OCI-LY3 (cell line): ENCODE measurements at regions not wholly inside any gene's neighbourhood (a gene's known extent, or its start where the extent isn't known, plus 50 kb on each side); places are given as distances from the start of the nearest gene placed in this dataset.

ENCODE experiments used
- H2AFZ ChIP-seq: fragments of 200-600, 300-600 bp; shearing (Covaris generic); 2 replicates; pipeline ENCODE4 v1.6.0; 2014; ENCODE audit warnings: antibody characterized with exemption, low read depth, low read length
- H3K27ac ChIP-seq: fragments of 200-600, 300-600 bp; sonication (generic); 2 replicates; pipeline ENCODE4 v1.5.1; 2014; ENCODE audit warnings: mild to moderate bottlenecking, low read length, moderate library complexity, mixed read lengths
- H3K27me3 ChIP-seq: fragments of 200-600, 300-600 bp; sonication (generic); 2 replicates; pipeline ENCODE4 v1.6.1; 2014; ENCODE audit warnings: low read depth, low read length, mixed read lengths
- H3K36me3 ChIP-seq: fragments of 200-600, 300-600 bp; sonication (generic); replicated peaks from 2 replicates; pipeline ENCODE3; 2014; ENCODE audit warnings: low read depth, low read length, mixed read lengths
- H3K4me1 ChIP-seq: fragments of 300-600, 200-600 bp; sonication (generic); 2 replicates; pipeline ENCODE4 v1.6.1; 2014; ENCODE audit warnings: low read length, mixed read lengths
- H3K4me2 ChIP-seq: fragments of 200-600, 300-600 bp; sonication (generic); 2 replicates; pipeline ENCODE4 v1.6.1; 2014; ENCODE audit warnings: low read length, mixed read lengths
- H3K4me3 ChIP-seq: fragments of 300-600, 200-600 bp; sonication (generic); 2 replicates; pipeline ENCODE4 v1.5.1; 2014; ENCODE audit warnings: antibody characterized with exemption, mild to moderate bottlenecking, low read length, moderate library complexity
- H3K79me2 ChIP-seq: fragments of 300-600, 200-600 bp; shearing (Covaris generic); 2 replicates; pipeline ENCODE4 v1.6.1; 2014; ENCODE audit warnings: mild to moderate bottlenecking, low read length, mixed read lengths
- H3K9ac ChIP-seq: fragments of 300-600, 200-600 bp; shearing (Covaris generic); 2 replicates; pipeline ENCODE4 v1.6.0; 2014; ENCODE audit warnings: mild to moderate bottlenecking, low read length, moderate library complexity
- H3K9me3 ChIP-seq: fragments of 200-600, 300-600 bp; shearing (Covaris generic); 2 replicates; pipeline ENCODE4 v1.6.1; 2014; ENCODE audit warnings: low read length, mixed read lengths; ENCODE audit not compliant: insufficient read depth
- H4K20me1 ChIP-seq: fragments of 200-600, 300-600 bp; sonication (generic); 2 replicates; pipeline ENCODE4 v1.6.1; 2016; ENCODE audit warnings: low read length, mixed read lengths; ENCODE audit not compliant: insufficient read depth
- EZH2phosphoT487 ChIP-seq: fragments of 200-600 bp; shearing (Covaris generic); IDR thresholded peaks from 2 replicates; pipeline ENCODE4 v1.6.1; 2018; ENCODE audit warnings: antibody characterized with exemption, mixed run types, low read depth
- TF ChIP-seq, protein P1 (sequence below): fragments of 200-600, 300-600 bp; sonication (generic); IDR thresholded peaks from 2 replicates; pipeline ENCODE4 v1.5.1; 2014; ENCODE audit warnings: antibody characterized with exemption, low read length, low read depth

DNA sequence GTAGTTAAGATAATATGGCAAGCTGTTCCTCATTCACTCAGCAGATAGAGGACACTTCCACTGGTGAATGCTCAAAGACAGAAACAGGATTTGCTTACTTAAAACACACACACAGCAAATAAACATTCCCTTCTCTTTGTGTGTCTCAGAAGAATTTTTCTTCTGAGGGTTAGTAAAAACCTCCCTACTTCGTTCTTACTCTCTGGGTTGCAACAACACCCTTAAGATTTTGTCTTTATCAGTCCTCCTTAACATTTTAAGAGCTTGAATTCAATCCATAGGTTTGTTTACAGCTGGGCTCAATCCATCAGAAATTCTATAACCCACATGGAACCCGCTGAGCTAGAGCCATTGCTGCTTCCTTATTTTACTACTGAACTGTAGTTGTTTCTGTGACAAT is 237.4 kb upstream of the PIK3R1 start:
- Histone ChIP-seq H3K9ac (no peak overlapping the region), H3K4me2 (no peak overlapping the region), H3K36me3 (no peaks in the 10 kb centered on the region), H3K4me3 (no peak overlapping the region), H3K27ac (no peak overlapping the region), H3K4me1 (peaks cover 5% of the 10 kb centered on the region; the same call in 1 of the 2 replicates), H4K20me1 (no peaks in the 10 kb centered on the region), H3K9me3 (no peaks in the 10 kb centered on the region), H3K27me3 (no peaks in the 10 kb centered on the region), H3K79me2 (no peaks in the 10 kb centered on the region), H2AFZ (no peak overlapping the region)
- TF ChIP-seq, protein P1, sequence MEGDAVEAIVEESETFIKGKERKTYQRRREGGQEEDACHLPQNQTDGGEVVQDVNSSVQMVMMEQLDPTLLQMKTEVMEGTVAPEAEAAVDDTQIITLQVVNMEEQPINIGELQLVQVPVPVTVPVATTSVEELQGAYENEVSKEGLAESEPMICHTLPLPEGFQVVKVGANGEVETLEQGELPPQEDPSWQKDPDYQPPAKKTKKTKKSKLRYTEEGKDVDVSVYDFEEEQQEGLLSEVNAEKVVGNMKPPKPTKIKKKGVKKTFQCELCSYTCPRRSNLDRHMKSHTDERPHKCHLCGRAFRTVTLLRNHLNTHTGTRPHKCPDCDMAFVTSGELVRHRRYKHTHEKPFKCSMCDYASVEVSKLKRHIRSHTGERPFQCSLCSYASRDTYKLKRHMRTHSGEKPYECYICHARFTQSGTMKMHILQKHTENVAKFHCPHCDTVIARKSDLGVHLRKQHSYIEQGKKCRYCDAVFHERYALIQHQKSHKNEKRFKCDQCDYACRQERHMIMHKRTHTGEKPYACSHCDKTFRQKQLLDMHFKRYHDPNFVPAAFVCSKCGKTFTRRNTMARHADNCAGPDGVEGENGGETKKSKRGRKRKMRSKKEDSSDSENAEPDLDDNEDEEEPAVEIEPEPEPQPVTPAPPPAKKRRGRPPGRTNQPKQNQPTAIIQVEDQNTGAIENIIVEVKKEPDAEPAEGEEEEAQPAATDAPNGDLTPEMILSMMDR, result no peak
- TF ChIP-seq EZH2phosphoT487, result no peak

DNA sequence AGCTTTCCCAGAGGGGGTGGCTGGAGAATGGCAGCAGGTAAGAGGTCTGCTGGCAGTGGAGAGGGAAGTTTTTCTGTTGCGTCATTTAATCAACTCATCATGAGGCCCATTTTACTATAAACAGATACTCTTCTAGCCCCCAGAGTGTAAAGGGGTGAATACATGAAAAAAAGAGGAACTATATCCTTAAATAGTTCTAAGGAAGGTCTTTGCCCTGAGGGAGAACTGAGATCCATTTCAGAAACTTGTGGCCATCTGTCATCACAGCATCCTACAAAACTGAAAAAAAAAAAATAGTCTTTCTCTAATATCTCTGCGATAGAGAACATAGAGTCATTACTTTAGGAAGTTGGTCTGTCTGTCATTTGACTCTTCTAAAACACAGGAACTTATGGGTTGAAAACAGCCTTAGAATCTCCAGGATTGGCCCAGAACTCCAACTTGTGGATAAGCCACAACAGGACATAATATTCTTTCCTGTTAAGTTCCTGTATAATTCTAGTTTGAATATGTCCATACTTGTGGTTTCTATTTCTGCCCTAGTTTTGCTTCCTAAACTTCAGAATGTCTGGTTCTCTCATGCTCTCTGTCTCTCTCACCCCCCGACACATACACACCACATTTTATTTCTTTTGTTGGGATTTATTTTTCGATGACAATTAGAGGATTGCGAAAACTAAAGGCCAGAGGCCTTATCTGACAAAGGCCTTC is 238.5 kb upstream of the PIK3R1 start:
- TF ChIP-seq, protein P1, result no peak
- no peak for TF ChIP-seq EZH2phosphoT487
- no peaks in the 10 kb centered on the region for H3K36me3 ChIP-seq
- no peaks in the 10 kb centered on the region for H3K27me3 ChIP-seq
- H3K9me3 ChIP-seq, result no peaks in the 10 kb centered on the region
- no peak overlapping the region for H3K27ac ChIP-seq
- no peaks in the 10 kb centered on the region for H3K79me2 ChIP-seq
- no peak overlapping the region for H3K4me3 ChIP-seq
- H2AFZ ChIP-seq, result no peak overlapping the region
- H3K9ac ChIP-seq, result no peak overlapping the region
- H4K20me1 ChIP-seq, result no peaks in the 10 kb centered on the region
- H3K4me2 ChIP-seq, result no peak overlapping the region
- peaks cover 5% of the 10 kb centered on the region; the same call in 1 of the 2 replicates for H3K4me1 ChIP-seq

DNA sequence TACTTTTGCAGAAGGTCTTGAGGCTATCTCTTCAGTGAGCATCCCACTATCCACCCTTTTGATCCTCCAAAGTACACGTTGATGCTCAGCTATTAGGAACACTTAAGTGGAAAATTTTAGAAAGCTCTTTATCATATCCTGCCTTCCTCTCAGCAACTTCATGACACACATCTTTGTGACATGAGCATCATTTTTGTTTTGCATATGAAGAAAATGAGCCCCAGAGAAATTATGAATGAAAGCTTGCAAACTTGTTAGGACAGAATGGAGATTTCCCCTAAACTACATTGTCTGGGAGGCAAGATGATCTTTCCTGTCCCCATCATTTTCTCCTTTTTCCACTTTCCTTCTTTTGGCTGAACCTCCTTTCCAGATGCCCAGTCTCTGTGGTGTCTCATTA is 239.4 kb upstream of the PIK3R1 start:
- no peak for TF ChIP-seq EZH2phosphoT487
- TF ChIP-seq, protein P1, result no peak
- no peak overlapping the region for H3K4me3 ChIP-seq
- no peaks in the 10 kb centered on the region for H3K36me3 ChIP-seq
- no peaks in the 10 kb centered on the region for H4K20me1 ChIP-seq
- H3K9me3 ChIP-seq, result no peaks in the 10 kb centered on the region
- H3K4me1 ChIP-seq, result peaks cover 5% of the 10 kb centered on the region; the same call in 1 of the 2 replicates
- H2AFZ ChIP-seq, result no peak overlapping the region
- H3K9ac ChIP-seq, result no peak overlapping the region
- no peak overlapping the region for H3K4me2 ChIP-seq
- no peaks in the 10 kb centered on the region for H3K79me2 ChIP-seq
- no peaks in the 10 kb centered on the region for H3K27me3 ChIP-seq
- no peak overlapping the region for H3K27ac ChIP-seq

DNA sequence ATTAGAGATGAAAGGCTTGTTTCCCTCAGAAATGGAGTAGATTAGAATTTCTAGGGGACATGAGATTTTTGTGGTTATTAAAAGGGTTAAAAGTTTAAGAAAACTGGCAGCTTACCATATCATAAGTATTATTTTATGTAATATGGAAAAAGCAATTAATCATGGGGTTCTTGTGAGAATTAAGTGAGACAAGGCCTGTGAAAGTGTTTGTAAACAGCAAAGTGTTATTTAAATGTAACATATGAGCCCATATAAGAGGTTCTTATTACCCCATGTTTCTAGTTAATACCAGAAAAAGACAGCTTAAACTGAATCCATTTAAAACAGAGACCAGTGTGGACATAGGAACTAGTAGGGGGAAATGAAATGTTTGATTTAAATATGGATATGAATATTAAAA is 241.1 kb upstream of the PIK3R1 start:
- H3K4me2 ChIP-seq, result no peak overlapping the region
- H3K9ac ChIP-seq, result no peak overlapping the region
- TF ChIP-seq EZH2phosphoT487, result no peak
- TF ChIP-seq, protein P1, result no peak
- H3K27me3 ChIP-seq, result no peaks in the 10 kb centered on the region
- no peak overlapping the region for H3K27ac ChIP-seq
- H3K4me3 ChIP-seq, result no peak overlapping the region
- no peaks in the 10 kb centered on the region for H3K79me2 ChIP-seq
- H3K36me3 ChIP-seq, result no peaks in the 10 kb centered on the region
- H2AFZ ChIP-seq, result no peak overlapping the region
- no peaks in the 10 kb centered on the region for H4K20me1 ChIP-seq
- no peaks in the 10 kb centered on the region for H3K9me3 ChIP-seq
- no peaks in the 10 kb centered on the region for H3K4me1 ChIP-seq
